Astrocyte (in vitro differentiated cells and primary cell): ENCODE measurements at regions not wholly inside any gene's neighbourhood (a gene's known extent, or its start where the extent isn't known, plus 50 kb on each side); places are given as distances from the start of the nearest gene placed in this dataset.

Experiments
- CTCF ChIP-seq: IDR thresholded peaks from 2 replicates; pipeline ENCODE4 v1.5.1; 2011; ENCODE audit warnings: low read depth, mild to moderate bottlenecking, inconsistent platforms, low read length, moderate library complexity; ENCODE audit not compliant: insufficient read depth
- EZH2 ChIP-seq: IDR thresholded peaks from 2 replicates; pipeline ENCODE4 v1.6.1; 2012; ENCODE audit warnings: mild to moderate bottlenecking, low read length, inconsistent platforms; ENCODE audit not compliant: insufficient read depth

DNA sequence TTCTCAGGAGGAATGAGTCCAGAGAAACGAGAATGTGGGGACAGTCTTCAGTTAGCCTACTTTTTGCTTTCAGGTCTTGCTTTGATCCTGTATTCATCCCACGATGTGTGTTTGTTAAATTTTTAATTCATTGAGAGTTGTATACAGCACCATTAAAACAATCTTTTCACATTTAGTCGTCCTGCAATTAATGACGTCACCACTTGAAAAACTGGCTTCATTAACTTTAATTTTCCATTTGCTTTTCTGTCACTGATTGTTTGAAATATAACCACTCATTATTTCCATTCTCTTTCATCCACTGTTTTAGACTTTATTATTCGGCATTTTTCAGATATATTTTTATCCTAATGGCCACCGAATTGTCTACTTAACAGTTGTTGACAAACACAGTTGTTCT, 146.9 kb downstream of the TFEC start:
- TF ChIP-seq CTCF (no peak), EZH2 (no peak)
